Adrenal gland (tissue), 9 donors: ENCODE measurements at regions not wholly inside any gene's neighbourhood (a gene's known extent, or its start where the extent isn't known, plus 50 kb on each side); places are given as distances from the start of the nearest gene placed in this dataset.

Source experiments
- DNase-seq, 7 donors: peaks; one replicate each; pipeline ENCODE4 v3.0.0-alpha.2; 2019 to 2020
- H3K27ac ChIP-seq, 5 donors: fragments of 200-600 bp; sonication (generic) in 4 of 5; 1 replicate in 3 of 5; 2 replicates in 2 of 5; pipeline versions ENCODE4 v1.5.1 to v1.8.0; 2016 to 2020; ENCODE audit warnings: mild to moderate bottlenecking in 1 of 5
- H3K27me3 ChIP-seq: fragments of 200-600 bp; 2 replicates; pipeline ENCODE4 v1.8.0; 2021
- H3K36me3 ChIP-seq, 2 donors: fragments of 200-600 bp; replicated peaks in 1 of 2; 1 replicate in 1 of 2; 2 replicates in 1 of 2; pipeline versions ENCODE4 v1.5.1 to v1.8.0; 2018 to 2022
- H3K4me1 ChIP-seq, 2 donors: fragments of 200-600 bp; replicated peaks in 1 of 2; 1 replicate in 1 of 2; 2 replicates in 1 of 2; pipeline versions ENCODE4 v1.5.1 to v1.8.0; 2018 to 2021
- H3K4me3 ChIP-seq, 4 donors: fragments of 200-600 bp; sonication (generic) in 3 of 4; one replicate each; pipeline ENCODE4 v1.5.1; 2016 to 2018
- H3K9me3 ChIP-seq, 3 donors: fragments of 200-600 bp; sonication (generic) in 1 of 3; replicated peaks in 1 of 3; 1 replicate in 2 of 3; 2 replicates in 1 of 3; pipeline versions ENCODE4 v1.5.1 to v1.8.0; 2016 to 2021
- POLR2A ChIP-seq, 2 donors: fragments of 450-650 bp; IDR thresholded peaks; one replicate each; pipeline ENCODE4 v1.6.1; 2017; ENCODE audit warnings: antibody characterized with exemption in 2 of 2, mild to moderate bottlenecking in 2 of 2, moderate library complexity in 1 of 2
- WGBS, 4 donors: extraction: QIAGEN DNeasy Blood & Tissue Kit in 2 of 4; methylation state at CpG; one replicate each; pipeline versions ENCODE4 v1.1.5 to v1.1.7; 2013 to 2017; 5-methylcytosine and 5-hydroxymethylcytosine counted together
- intact Hi-C, 2 donors: fragments of 100-400 bp; cut with DNase I; formaldehyde crosslinking; loops; one replicate each; pipeline versions ENCODE4 v1.14.1 to v1.15.0; 2022 to 2023
- TF ChIP-seq, protein P1 (sequence below), 6 experiments: fragments of 450-650 bp in 4 of 6; fragments of 200-600 bp in 2 of 6; sonication (generic) in 1 of 6; IDR thresholded peaks; 1 replicate in 5 of 6; 2 replicates in 1 of 6; pipeline versions ENCODE4 v1.5.1 to v1.8.0; 2016 to 2021; ENCODE audit warnings: antibody characterized with exemption in 6 of 6, mild to moderate bottlenecking in 2 of 6, moderate library complexity in 1 of 6
- donor health status: healthy with polysubstance abuse.
- donor health status: Bipolar disorder and iron deficiency.
- donor health status: DM: yes; HTN: yes; CAD: no.
- donor health status: DM: no; HTN: no; CAD: no.
- donor health status: DM: no; HTN: no; CAD: no.

DNA sequence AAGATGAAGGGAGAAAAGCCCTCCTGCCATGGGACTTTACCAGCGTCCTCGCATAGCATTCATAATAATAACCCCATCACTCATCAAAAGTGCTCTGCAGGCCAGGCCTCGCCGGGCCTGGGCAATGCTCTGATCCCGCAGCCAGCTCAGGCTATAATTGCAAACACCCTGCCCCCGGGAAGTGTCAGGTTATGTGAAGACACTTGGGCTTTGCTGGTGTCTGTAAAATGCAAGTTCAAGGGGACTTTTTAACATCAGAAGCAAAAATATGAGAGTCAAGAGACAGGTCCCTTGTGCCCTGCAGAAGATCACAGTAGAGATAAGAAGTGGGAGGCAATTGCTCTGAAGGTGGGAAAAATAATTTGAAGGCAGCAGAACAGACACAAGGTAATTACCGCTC lies 381.0 kb downstream of the MAFB start:
- Histone ChIP-seq H3K9me3 (no peaks in the 10 kb centered on the region), H3K4me3 (no peak overlapping the region), H3K27me3 (no peaks in the 10 kb centered on the region), H3K36me3 (no peaks in the 10 kb centered on the region), H3K4me1 (no peaks in the 10 kb centered on the region), H3K27ac (no peak overlapping the region)
- WGBS, 4 donors: 83 to 88% (median 86%) methylated on average over 7 of the region's 7 CpGs
- intact Hi-C loops: no loop called here
- no peak for DNase-seq
- no peak for TF ChIP-seq POLR2A (IDR thresholded peaks at IDR 0.05)
- TF ChIP-seq, protein P1, sequence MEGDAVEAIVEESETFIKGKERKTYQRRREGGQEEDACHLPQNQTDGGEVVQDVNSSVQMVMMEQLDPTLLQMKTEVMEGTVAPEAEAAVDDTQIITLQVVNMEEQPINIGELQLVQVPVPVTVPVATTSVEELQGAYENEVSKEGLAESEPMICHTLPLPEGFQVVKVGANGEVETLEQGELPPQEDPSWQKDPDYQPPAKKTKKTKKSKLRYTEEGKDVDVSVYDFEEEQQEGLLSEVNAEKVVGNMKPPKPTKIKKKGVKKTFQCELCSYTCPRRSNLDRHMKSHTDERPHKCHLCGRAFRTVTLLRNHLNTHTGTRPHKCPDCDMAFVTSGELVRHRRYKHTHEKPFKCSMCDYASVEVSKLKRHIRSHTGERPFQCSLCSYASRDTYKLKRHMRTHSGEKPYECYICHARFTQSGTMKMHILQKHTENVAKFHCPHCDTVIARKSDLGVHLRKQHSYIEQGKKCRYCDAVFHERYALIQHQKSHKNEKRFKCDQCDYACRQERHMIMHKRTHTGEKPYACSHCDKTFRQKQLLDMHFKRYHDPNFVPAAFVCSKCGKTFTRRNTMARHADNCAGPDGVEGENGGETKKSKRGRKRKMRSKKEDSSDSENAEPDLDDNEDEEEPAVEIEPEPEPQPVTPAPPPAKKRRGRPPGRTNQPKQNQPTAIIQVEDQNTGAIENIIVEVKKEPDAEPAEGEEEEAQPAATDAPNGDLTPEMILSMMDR (IDR thresholded peaks at IDR 0.05): no peak

DNA sequence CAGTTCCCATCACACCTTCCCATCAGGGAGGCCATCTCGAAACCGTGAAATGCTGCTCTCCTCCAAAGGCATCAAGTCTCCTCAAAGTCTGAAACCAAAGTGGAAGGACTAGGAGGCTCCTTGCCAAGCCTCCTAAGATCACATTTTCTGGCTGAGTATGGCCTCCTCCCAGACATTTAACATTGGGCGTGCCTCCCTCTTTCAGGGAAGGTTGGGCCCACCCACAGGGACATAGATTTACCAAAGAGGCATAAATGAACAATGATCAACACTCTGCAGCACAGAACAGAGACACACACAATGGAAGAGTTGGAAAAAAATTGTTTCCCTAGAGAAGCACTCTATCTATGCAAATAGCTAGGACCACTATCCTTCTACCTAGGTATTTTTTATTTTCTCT lies 381.8 kb downstream of the MAFB start:
- no peaks in the 10 kb centered on the region for H3K36me3 ChIP-seq
- no peaks in the 10 kb centered on the region for H3K27me3 ChIP-seq
- WGBS, 4 donors: 83 to 95% (median 86%) methylated on average over 3 of the region's 3 CpGs
- no peak for TF ChIP-seq POLR2A (IDR thresholded peaks at IDR 0.05)
- TF ChIP-seq, protein P1 (IDR thresholded peaks at IDR 0.05): no peak
- intact Hi-C loops: no loop called here
- no peak overlapping the region for H3K4me3 ChIP-seq
- H3K27ac ChIP-seq: no peak overlapping the region
- no peak for DNase-seq
- no peaks in the 10 kb centered on the region for H3K4me1 ChIP-seq
- no peaks in the 10 kb centered on the region for H3K9me3 ChIP-seq

DNA sequence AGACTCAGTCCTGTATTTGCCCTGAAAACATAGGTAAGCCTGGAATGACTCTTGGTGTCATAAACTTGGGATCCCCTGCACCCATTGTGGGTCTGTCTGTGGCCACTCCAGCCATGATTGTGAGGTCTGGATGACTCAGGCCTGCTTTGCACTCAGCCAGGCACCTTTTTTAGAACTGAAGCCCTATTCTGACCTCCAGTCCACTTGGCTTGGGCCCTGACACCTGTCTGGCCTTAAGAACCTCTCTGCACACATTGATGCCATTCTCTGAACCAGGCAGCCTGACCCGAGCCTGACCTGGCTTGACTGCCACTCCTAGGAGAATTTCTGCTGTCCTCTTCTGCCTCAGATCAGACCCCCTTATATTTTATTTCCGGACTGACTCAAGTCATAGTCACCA lies 383.7 kb downstream of the MAFB start:
- no peak overlapping the region for H3K27ac ChIP-seq
- intact Hi-C loops: no loop called here
- TF ChIP-seq, protein P1 (IDR thresholded peaks at IDR 0.05): no peak
- TF ChIP-seq POLR2A (IDR thresholded peaks at IDR 0.05): no peak
- no peaks in the 10 kb centered on the region for H3K9me3 ChIP-seq
- H3K27me3 ChIP-seq: no peaks in the 10 kb centered on the region
- 89 to 93% (median 91%) methylated on average over 2 of the region's 2 CpGs for WGBS, 4 donors
- H3K36me3 ChIP-seq: no peaks in the 10 kb centered on the region
- no peak overlapping the region for H3K4me3 ChIP-seq
- no peaks in the 10 kb centered on the region for H3K4me1 ChIP-seq
- DNase-seq: no peak

DNA sequence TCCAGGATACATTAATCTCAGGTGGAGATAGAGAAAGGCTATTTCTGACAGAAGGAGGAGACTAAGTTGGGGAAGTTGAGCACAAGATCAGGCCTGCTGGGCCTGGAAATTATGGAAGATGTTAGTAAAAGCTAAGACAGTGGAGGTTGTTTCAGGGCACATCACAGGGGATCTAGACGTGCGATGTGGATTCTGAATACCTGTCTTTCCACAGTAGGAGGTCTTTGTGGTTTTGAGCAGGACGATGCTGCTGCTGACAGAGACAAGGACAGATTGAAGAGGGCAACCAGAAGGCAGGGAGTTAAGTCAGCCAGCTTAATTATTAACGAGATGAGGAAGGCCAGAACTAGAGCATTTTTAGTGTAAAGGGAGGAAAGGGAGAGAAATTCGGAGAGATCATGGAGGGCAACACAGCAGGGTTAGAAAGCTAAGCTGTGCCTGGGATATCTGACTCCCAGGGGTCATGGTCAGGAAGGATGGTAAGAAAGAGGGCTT lies 384.9 kb downstream of the MAFB start:
- intact Hi-C loops: no loop called here
- Histone ChIP-seq H3K4me1 (no peaks in the 10 kb centered on the region), H3K9me3 (no peaks in the 10 kb centered on the region), H3K36me3 (no peaks in the 10 kb centered on the region), H3K4me3 (no peak overlapping the region), H3K27me3 (no peaks in the 10 kb centered on the region), H3K27ac (no peak overlapping the region)
- 82 to 88% (median 84%) methylated on average over 5 of the region's 5 CpGs for WGBS, 4 donors
- DNase-seq: no peak
- no peak for TF ChIP-seq POLR2A (IDR thresholded peaks at IDR 0.05)
- TF ChIP-seq, protein P1 (IDR thresholded peaks at IDR 0.05): no peak
